ENCODE measurements at regions not wholly inside any gene's neighbourhood (a gene's known extent, or its start where the extent isn't known, plus 50 kb on each side); places are given as distances from the start of the nearest gene placed in this dataset.

DNA sequence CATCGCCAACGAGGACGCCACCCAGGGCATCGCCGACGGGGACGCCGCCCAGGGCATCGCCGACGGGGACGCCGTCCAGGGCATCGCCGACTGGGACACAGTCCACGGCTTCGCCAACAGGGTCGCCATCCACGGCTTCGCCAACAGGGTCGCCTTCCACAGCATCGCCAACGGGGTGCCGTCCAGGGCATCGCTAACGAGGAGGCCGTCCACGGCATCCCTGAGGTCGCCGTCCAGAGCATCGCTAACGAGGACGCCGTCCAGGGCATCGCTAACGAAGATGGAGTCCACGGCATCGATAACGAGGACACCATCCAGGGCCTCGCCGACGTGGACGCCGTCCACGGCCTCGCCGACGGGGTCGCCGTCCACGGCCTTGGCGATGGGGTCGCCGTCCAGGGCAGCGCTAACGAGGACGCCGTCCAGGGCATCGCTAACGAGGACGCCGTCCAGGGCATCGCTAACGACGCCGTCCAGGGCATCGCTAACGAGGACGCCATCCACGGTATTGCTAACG is 947.8 kb downstream of the TUBA3C start:
- TF ChIP-seq CTCF (IDR thresholded peaks at IDR 0.05): no peak
- TF ChIP-seq POLR2A (IDR thresholded peaks at IDR 0.05): no peak
